ENCODE measurements at regions not wholly inside any gene's neighbourhood (a gene's known extent, or its start where the extent isn't known, plus 50 kb on each side); places are given as distances from the start of the nearest gene placed in this dataset.
A peak's percentile ranks its signal among the peaks of the same experiment; 100 is the strongest.

GRCh38 chr1:148263906-148264255, 111.8 kb upstream of the NBPF11 start:
- CTCF ChIA-PET, result no interaction called here
- Histone ChIP-seq H2AK9ac (replicated peaks; ENCODE audit: low read depth, low read length, poor library complexity) (no peak overlapping the region), H3K9ac (ENCODE audit: low read depth, low read length) (no peak overlapping the region), H3K4me3 (ENCODE audit: insufficient read depth, low read depth, low read length) (peak overlapping the region; percentile 38), H4K91ac (ENCODE audit: insufficient read depth, low read depth, low read length) (no peak overlapping the region), H4K5ac (ENCODE audit: low read depth, low read length) (no peak overlapping the region), H3K4me2 (ENCODE audit: low read depth, low read length) (peak overlapping the region; percentile 91), H3K18ac (ENCODE audit: low read depth, low read length) (no peak overlapping the region), H2BK20ac (ENCODE audit: low read depth, low read length) (no peak overlapping the region), H3K4me1 (ENCODE audit: control insufficient read depth, insufficient read depth, low read length) (no peaks in the 10 kb centered on the region), H2AFZ (replicated peaks; ENCODE audit: low read length, poor library complexity) (peak overlapping the region; percentile 24), H3K9me3 (ENCODE audit: control insufficient read depth, insufficient read depth, low read length) (no peaks in the 10 kb centered on the region), H3K4ac (ENCODE audit: low read depth, low read length) (no peak overlapping the region), H4K8ac (ENCODE audit: low read depth in 2 of 2, low read length in 2 of 2) (no peak overlapping the region), H2AK5ac (ENCODE audit: low read depth, low read length) (no peak overlapping the region), H3K79me1 (ENCODE audit: low read depth in 1 of 2, low read length in 2 of 2) (no peaks in the 10 kb centered on the region), H4K20me1 (ENCODE audit: insufficient read depth, low read length) (no peaks in the 10 kb centered on the region), H2BK15ac (ENCODE audit: low read depth, low read length) (no peak overlapping the region), H3K9me1 (ENCODE audit: insufficient read depth, low read length) (no peaks in the 10 kb centered on the region), H3K56ac (ENCODE audit: extremely low read depth, insufficient read depth, low read length) (no peak overlapping the region), H3K27ac (ENCODE audit: insufficient read depth, low read length) (no peak overlapping the region), H3K27me3 (ENCODE audit: control insufficient read depth, insufficient read depth, low read length) (peaks cover 8% of the 10 kb centered on the region), H2BK5ac (ENCODE audit: low read depth, low read length, poor library complexity, severe bottlenecking) (no peak overlapping the region), H2BK120ac (ENCODE audit: low read depth, low read length) (no peak overlapping the region), H3K14ac (replicated peaks; ENCODE audit: low read depth, low read length) (no peak overlapping the region), H3K36me3 (ENCODE audit: control insufficient read depth, insufficient read depth, low read length) (no peaks in the 10 kb centered on the region), H3K23ac (ENCODE audit: low read depth, low read length) (no peak overlapping the region)
- dilution Hi-C loops (cut with HindIII; ENCODE audit: low sequenced_read_pairs, unreplicated experiment) (no loop called here), intact Hi-C loops (cut with micrococcal nuclease) (no loop called here), in situ Hi-C loops (cut with MboI; ENCODE audit: low sequenced_read_pairs) (no loop called here)
- DNase-seq (no peak), ATAC-seq (ENCODE audit: low read depth) (peak; percentile 9; the same call in 1 of the 2 replicates)
- POLR2A ChIA-PET (ENCODE audit: unreplicated experiment), result no interaction called here
- WGBS, 2 experiments (ENCODE audit: extremely low coverage in 2 of 2, insufficient read length in 1 of 2), result no CpG with 5 or more reads among the region's 17 CpGs
- BruUV-seq (replicated peaks), result no TSS peak
- TF ChIP-seq RAD21 (IDR thresholded peaks at IDR 0.05; ENCODE audit: low read length) (no peak), MAZ (IDR thresholded peaks at IDR 0.05; ENCODE audit: borderline replicate concordance, low read depth, low read length) (no peak), MAFK (IDR thresholded peaks at IDR 0.05; ENCODE audit: low read depth, low read length) (no peak), RCOR1 (IDR thresholded peaks at IDR 0.05; ENCODE audit: insufficient replicate concordance, low read length) (no peak), NFE2L2 (IDR thresholded peaks at IDR 0.05; ENCODE audit: low read depth, low read length) (no peak)
- TF ChIP-seq, protein P1, sequence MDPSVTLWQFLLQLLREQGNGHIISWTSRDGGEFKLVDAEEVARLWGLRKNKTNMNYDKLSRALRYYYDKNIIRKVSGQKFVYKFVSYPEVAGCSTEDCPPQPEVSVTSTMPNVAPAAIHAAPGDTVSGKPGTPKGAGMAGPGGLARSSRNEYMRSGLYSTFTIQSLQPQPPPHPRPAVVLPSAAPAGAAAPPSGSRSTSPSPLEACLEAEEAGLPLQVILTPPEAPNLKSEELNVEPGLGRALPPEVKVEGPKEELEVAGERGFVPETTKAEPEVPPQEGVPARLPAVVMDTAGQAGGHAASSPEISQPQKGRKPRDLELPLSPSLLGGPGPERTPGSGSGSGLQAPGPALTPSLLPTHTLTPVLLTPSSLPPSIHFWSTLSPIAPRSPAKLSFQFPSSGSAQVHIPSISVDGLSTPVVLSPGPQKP (IDR thresholded peaks at IDR 0.05; ENCODE audit: borderline replicate concordance, low read depth, low read length), result no peak

Data from IMR-90 (cell line).